ENCODE measurements at regions not wholly inside any gene's neighbourhood (a gene's known extent, or its start where the extent isn't known, plus 50 kb on each side); places are given as distances from the start of the nearest gene placed in this dataset.
"Not testable (repeated sequence)": the region's sequence is repeated elsewhere in the genome, so short reads cannot be mapped to it uniquely, and the experiment has no call there.

GRCh38 chrY:18951019-18951418 is 177.5 kb upstream of the HSFY2 start:
- no peak overlapping the region for H3K27ac ChIP-seq
- no peak for TF ChIP-seq CTCF (IDR thresholded peaks at IDR 0.05)
- no peak for TF ChIP-seq ZFX (IDR thresholded peaks at IDR 0.05; ENCODE audit: borderline replicate concordance)

GRCh38 chrY:18936831-18937230 is 163.3 kb upstream of the HSFY2 start:
- no peak overlapping the region for H3K27ac ChIP-seq
- TF ChIP-seq ZFX (IDR thresholded peaks at IDR 0.05; ENCODE audit: borderline replicate concordance): no peak
- TF ChIP-seq CTCF (IDR thresholded peaks at IDR 0.05): no peak

GRCh38 chrY:18919256-18919655 is 145.7 kb upstream of the HSFY2 start:
- no peak for TF ChIP-seq ZFX (IDR thresholded peaks at IDR 0.05; ENCODE audit: borderline replicate concordance)
- TF ChIP-seq CTCF (IDR thresholded peaks at IDR 0.05): no peak
- H3K27ac ChIP-seq: no peak overlapping the region

- no peak overlapping the region for H3K27ac ChIP-seq
- TF ChIP-seq ZFX (IDR thresholded peaks at IDR 0.05; ENCODE audit: borderline replicate concordance) (no peak), CTCF (IDR thresholded peaks at IDR 0.05) (no peak)
Observed at GRCh38 chrY:18912846-18913245, 139.3 kb upstream of the HSFY2 start.

GRCh38 chrY:18909846-18910245 is 136.3 kb upstream of the HSFY2 start:
- TF ChIP-seq ZFX (IDR thresholded peaks at IDR 0.05; ENCODE audit: borderline replicate concordance): no peak
- no peak for TF ChIP-seq CTCF (IDR thresholded peaks at IDR 0.05)
- H3K27ac ChIP-seq: no peak overlapping the region

- H3K27ac ChIP-seq: not testable (repeated sequence)
Observed at GRCh38 chrY:18906198-18906597, 132.7 kb upstream of the HSFY2 start.

- H3K27ac ChIP-seq: no peak overlapping the region
- TF ChIP-seq ZFX (IDR thresholded peaks at IDR 0.05; ENCODE audit: borderline replicate concordance) (no peak), CTCF (IDR thresholded peaks at IDR 0.05) (no peak)
Observed at GRCh38 chrY:18904296-18904695, 130.8 kb upstream of the HSFY2 start.

- TF ChIP-seq CTCF (IDR thresholded peaks at IDR 0.05): no peak
- no peak for TF ChIP-seq ZFX (IDR thresholded peaks at IDR 0.05; ENCODE audit: borderline replicate concordance)
- no peak overlapping the region for H3K27ac ChIP-seq
Observed at GRCh38 chrY:18891994-18892393, 118.5 kb upstream of the HSFY2 start.
